B cell (primary cell): ENCODE measurements at regions not wholly inside any gene's neighbourhood (a gene's known extent, or its start where the extent isn't known, plus 50 kb on each side); places are given as distances from the start of the nearest gene placed in this dataset.

Experiments used
- ATAC-seq: fragments of 200-7000 bp; cut with Tn5 transposase; one replicate; pipeline ENCODE4 v1.10.0; 2021; ENCODE audit warnings: low read depth, mild to moderate bottlenecking, moderate number of reproducible peaks, moderate library complexity
- CTCF ChIA-PET: fragments of 350-600 bp; sonication (Branson Sonifier 250); formaldehyde crosslinking; loops from one replicate; lab custom pipeline; 2021; ENCODE audit warnings: antibody characterized with exemption, inconsistent platforms; lab: Charles Lee
- POLR2A ChIA-PET: fragments of 350-600 bp; sonication (Branson Sonifier 250); formaldehyde crosslinking; loops from one replicate; lab custom pipeline; 2021; ENCODE audit warnings: antibody characterized with exemption; lab: Charles Lee
- DNase-seq: peaks from one replicate; pipeline ENCODE4 v3.0.0; 2013
- H2AFZ ChIP-seq: 2 replicates; pipeline ENCODE4 v1.6.1; 2012; ENCODE audit warnings: mild to moderate bottlenecking, low read depth, low read length; ENCODE audit not compliant: insufficient read depth, poor library complexity, severe bottlenecking
- H3K27ac ChIP-seq, 2 donors: 1 replicate in 1 of 2; 2 replicates in 1 of 2; pipeline ENCODE4 v1.5.1; 2012 to 2013; ENCODE audit warnings: low read length in 2 of 2, mild to moderate bottlenecking in 2 of 2, moderate library complexity in 1 of 2
- H3K27me3 ChIP-seq, 4 experiments: fragments of 200-600 bp in 1 of 4; sonication (generic) in 1 of 4; replicated peaks in 1 of 4; 1 replicate in 2 of 4; 2 replicates in 2 of 4; pipeline versions ENCODE4 v1.6.1 to v1.7.0; 2013 to 2016; ENCODE audit warnings: low read length in 3 of 4, mild to moderate bottlenecking in 2 of 4, mixed read lengths in 1 of 4, moderate library complexity in 1 of 4; ENCODE audit not compliant: insufficient read depth in 4 of 4, control insufficient read depth in 3 of 4; ENCODE audit errors: control extremely low read depth in 1 of 4
- H3K36me3 ChIP-seq, 2 experiments: replicated peaks in 1 of 2; 1 replicate in 1 of 2; 2 replicates in 1 of 2; pipeline versions ENCODE4 v1.6.1 to v1.7.1; 2013; ENCODE audit warnings: low read length in 1 of 2; ENCODE audit not compliant: insufficient read depth in 2 of 2, control insufficient read depth in 1 of 2; ENCODE audit errors: control extremely low read depth in 1 of 2, extremely low read depth in 1 of 2
- H3K4me1 ChIP-seq, 2 donors: fragments of 200-600 bp in 1 of 2; sonication (generic) in 1 of 2; 1 replicate in 1 of 2; 2 replicates in 1 of 2; pipeline versions ENCODE4 v1.5.1 to v1.6.1; 2013 to 2017; ENCODE audit warnings: low read length in 2 of 2; ENCODE audit not compliant: control insufficient read depth in 2 of 2, insufficient read depth in 2 of 2
- H3K4me2 ChIP-seq: replicated peaks from 2 replicates; pipeline ENCODE3; 2012; ENCODE audit warnings: mild to moderate bottlenecking, low read depth, low read length; ENCODE audit not compliant: poor library complexity, severe bottlenecking
- H3K4me3 ChIP-seq, 5 experiments: fragments of 200-600 bp in 1 of 5; sonication (generic) in 1 of 5; 1 replicate in 3 of 5; 2 replicates in 2 of 5; pipeline versions ENCODE4 v1.5.1 to v1.7.0; 2011 to 2016; ENCODE audit warnings: low read length in 4 of 5, mild to moderate bottlenecking in 4 of 5, low read depth in 2 of 5, control low read depth in 1 of 5, moderate library complexity in 1 of 5; ENCODE audit not compliant: insufficient read depth in 1 of 5; ENCODE audit errors: control extremely low read depth in 1 of 5, extremely low read depth in 1 of 5
- H3K79me2 ChIP-seq: fragments of 200-600 bp; sonication (generic); one replicate; pipeline ENCODE4 v1.6.0; 2016; ENCODE audit warnings: low read length; ENCODE audit not compliant: control insufficient read depth, insufficient read depth
- H3K9ac ChIP-seq: fragments of 200-600 bp; sonication (generic); 2 replicates; pipeline ENCODE4 v1.6.1; 2017; ENCODE audit warnings: mild to moderate bottlenecking, low read length, moderate library complexity
- H3K9me3 ChIP-seq, 3 donors: one replicate each; pipeline versions ENCODE4 v1.6.1 to v1.7.1; 2013; ENCODE audit warnings: low read length in 2 of 3; ENCODE audit not compliant: control insufficient read depth in 2 of 3, insufficient read depth in 1 of 3; ENCODE audit errors: control extremely low read depth in 1 of 3
- H4K20me1 ChIP-seq: 2 replicates; pipeline ENCODE4 v1.6.0; 2012; ENCODE audit warnings: mild to moderate bottlenecking, low read length; ENCODE audit not compliant: insufficient read depth, control insufficient read depth, poor library complexity, severe bottlenecking
- H3K27ac Mint-ChIP-seq: one replicate; pipeline ENCODE4 v1.8.0; 2021; ENCODE audit warnings: mixed read lengths
- H3K27me3 Mint-ChIP-seq: one replicate; pipeline ENCODE4 v1.8.0; 2021; ENCODE audit warnings: mixed read lengths
- H3K4me1 Mint-ChIP-seq: one replicate; pipeline ENCODE4 v1.8.0; 2021; ENCODE audit warnings: mixed read lengths
- H3K4me3 Mint-ChIP-seq: one replicate; pipeline ENCODE4 v1.8.0; 2021; ENCODE audit warnings: mixed read lengths
- H3K9me3 Mint-ChIP-seq: one replicate; pipeline ENCODE4 v1.8.0; 2022; ENCODE audit warnings: mixed read lengths; ENCODE audit not compliant: insufficient read depth
- CTCF ChIP-seq: fragments of 200-600 bp; IDR thresholded peaks from one replicate; pipeline ENCODE4 v1.8.0; 2022; ENCODE audit warnings: antibody characterized with exemption, mild to moderate bottlenecking
- EZH2 ChIP-seq: IDR thresholded peaks from 2 replicates; pipeline ENCODE4 v1.6.1; 2012; ENCODE audit warnings: borderline replicate concordance, low read depth, mild to moderate bottlenecking, moderate library complexity, low read length; ENCODE audit not compliant: insufficient read depth, poor library complexity, severe bottlenecking
- WGBS: methylation state at CpG from one replicate; pipeline ENCODE4 v1.1.5; 2013; ENCODE audit warnings: missing lambda C conversion rate; ENCODE audit not compliant: insufficient coverage; 5-methylcytosine and 5-hydroxymethylcytosine counted together
- intact Hi-C: fragments of 100-400 bp; cut with micrococcal nuclease; formaldehyde crosslinking; loops from one replicate; pipeline ENCODE4 v1.10.0; 2022

DNA sequence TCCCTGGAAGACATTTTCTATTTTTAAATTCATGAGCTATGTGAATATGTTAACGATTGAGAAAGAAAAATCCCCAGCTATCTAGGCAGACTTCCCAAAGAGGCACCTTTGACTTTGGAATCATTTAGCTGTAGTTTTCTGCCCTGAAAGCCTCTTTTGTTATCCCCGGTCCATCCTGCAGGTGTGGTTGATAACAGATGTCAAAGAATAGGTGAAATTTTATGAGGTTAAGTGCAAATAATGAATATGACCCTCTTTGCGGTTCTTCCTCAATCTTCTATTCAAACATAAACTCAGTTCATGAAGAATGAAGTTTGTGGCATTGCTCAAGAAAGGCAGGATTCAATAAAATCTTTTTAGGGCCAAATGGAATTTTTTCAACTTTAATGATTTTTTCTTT lies 51.6 kb upstream of the ATP8B1 start:
- Mint-ChIP-seq H3K4me3 (no peak overlapping the region), H3K4me1 (no peaks in the 10 kb centered on the region), H3K27me3 (no peaks in the 10 kb centered on the region), H3K9me3 (no peaks in the 10 kb centered on the region), H3K27ac (no peak overlapping the region)
- H3K36me3 ChIP-seq = no peaks in the 10 kb centered on the region
- POLR2A ChIA-PET = interaction anchor here (0.6 kb wide), 1 partner anchor 232 kb away, joined by 6 read pairs; no protein-coding TSS in a partner anchor
- no peaks in the 10 kb centered on the region for H3K4me1 ChIP-seq
- intact Hi-C loops = no loop called here
- H3K4me3 ChIP-seq = no peak overlapping the region
- no peaks in the 10 kb centered on the region for H4K20me1 ChIP-seq
- H2AFZ ChIP-seq = no peak overlapping the region
- no peak overlapping the region for H3K27ac ChIP-seq
- CTCF ChIA-PET = interaction anchor here (1.4 kb wide), 1 partner anchor 28 kb away, joined by 5 read pairs; no protein-coding TSS in a partner anchor
- no peaks in the 10 kb centered on the region for H3K27me3 ChIP-seq
- H3K9ac ChIP-seq = no peak overlapping the region
- H3K9me3 ChIP-seq = peaks cover 0 to 6% (median 1%) of the 10 kb centered on the region in 3 donors
- no CpG with 5 or more reads among the region's 3 CpGs for WGBS
- H3K4me2 ChIP-seq = no peak overlapping the region
- DNase-seq (no peak), ATAC-seq (no peak)
- H3K79me2 ChIP-seq = no peaks in the 10 kb centered on the region
- TF ChIP-seq CTCF (no peak), EZH2 (no peak)

GRCh38 chr18:57853864-57854263 lies 50.7 kb upstream of the ATP8B1 start:
- Histone ChIP-seq H3K4me1 (no peaks in the 10 kb centered on the region), H3K79me2 (no peaks in the 10 kb centered on the region), H3K4me2 (no peak overlapping the region), H4K20me1 (no peaks in the 10 kb centered on the region), H3K36me3 (no peaks in the 10 kb centered on the region), H3K27ac (no peak overlapping the region), H2AFZ (no peak overlapping the region), H3K4me3 (no peak overlapping the region), H3K9me3 (peaks cover 0 to 6% (median 0%) of the 10 kb centered on the region in 3 donors), H3K27me3 (no peaks in the 10 kb centered on the region), H3K9ac (no peak overlapping the region)
- intact Hi-C loops = no loop called here
- DNase-seq (no peak), ATAC-seq (no peak)
- ChIA-PET CTCF (no interaction called here), POLR2A (no interaction called here)
- H3K27ac Mint-ChIP-seq = no peak overlapping the region
- H3K9me3 Mint-ChIP-seq = no peaks in the 10 kb centered on the region
- no peaks in the 10 kb centered on the region for H3K27me3 Mint-ChIP-seq
- H3K4me1 Mint-ChIP-seq = no peaks in the 10 kb centered on the region
- no CpG with 5 or more reads among the region's 2 CpGs for WGBS
- TF ChIP-seq EZH2 (no peak), CTCF (no peak)
- H3K4me3 Mint-ChIP-seq = no peak overlapping the region
